Cerebellar nuclear complex (tissue), 1 donor: ENCODE measurements at regions not wholly inside any gene's neighbourhood (a gene's known extent, or its start where the extent isn't known, plus 50 kb on each side); places are given as distances from the start of the nearest gene placed in this dataset.

Experiments used
- DNase-seq, 2 experiments: peaks; one replicate each; lab custom pipeline; 2025; lab: John Stamatoyannopoulos, UW

DNA sequence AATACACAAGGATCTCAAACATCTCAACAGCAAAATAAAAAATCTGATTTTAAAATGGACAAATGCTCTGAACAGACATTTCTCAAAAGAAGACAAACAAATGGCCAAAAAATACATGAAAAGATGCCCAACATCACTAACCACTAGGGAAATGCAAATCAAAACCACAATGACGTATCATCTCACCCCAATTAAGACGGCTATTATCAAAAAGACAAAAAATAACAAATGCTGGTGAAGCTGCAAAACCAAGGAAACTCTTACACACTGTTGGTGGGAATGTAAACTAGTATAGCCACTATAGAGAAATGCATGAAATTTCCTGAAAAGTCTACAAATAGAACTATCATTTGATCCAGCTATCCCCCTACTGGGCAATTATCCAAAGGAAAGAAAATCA, 145.0 kb downstream of the BTG1 start:
- DNase-seq: no peak

GRCh38 chr12:91999823-92000222, 145.8 kb downstream of the BTG1 start:
- DNase-seq: no peak

- no peak for DNase-seq
Measured at GRCh38 chr12:91998316-91998715, 147.3 kb downstream of the BTG1 start.

DNA sequence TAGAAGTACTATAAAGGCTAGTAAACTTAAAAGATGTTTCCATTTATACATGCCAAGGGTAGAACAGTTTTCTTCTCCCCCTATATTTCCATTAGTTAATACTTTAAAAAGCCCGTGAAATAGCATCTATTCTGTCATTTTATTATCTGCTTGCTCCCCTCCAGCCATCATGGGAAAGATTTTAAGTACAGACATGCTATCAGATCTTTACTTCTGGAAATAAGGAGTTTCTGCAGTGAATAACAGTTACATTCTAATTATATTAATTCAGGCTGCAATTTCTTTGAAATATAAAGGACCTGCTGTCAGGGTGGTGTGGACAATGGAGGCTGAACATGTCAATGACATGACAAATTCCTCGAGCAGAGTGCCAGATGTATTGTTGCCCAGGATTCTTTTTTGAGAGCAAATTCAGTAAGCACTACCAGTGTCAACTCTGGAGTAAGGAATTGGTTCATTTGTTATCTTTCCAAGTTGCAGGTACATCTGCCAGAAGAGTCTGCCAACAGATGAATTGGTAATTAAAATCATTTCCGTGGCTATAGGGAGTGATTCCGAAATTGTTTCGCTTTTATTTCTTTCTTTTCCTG, 151.3 kb downstream of the BTG1 start:
- DNase-seq: peak in 1 of 2 experiments; percentile 30

GRCh38 chr12:91993287-91994017, 152.2 kb downstream of the BTG1 start:
- no peak for DNase-seq

GRCh38 chr12:91991399-91992187, 154.1 kb downstream of the BTG1 start:
- no peak for DNase-seq

DNA sequence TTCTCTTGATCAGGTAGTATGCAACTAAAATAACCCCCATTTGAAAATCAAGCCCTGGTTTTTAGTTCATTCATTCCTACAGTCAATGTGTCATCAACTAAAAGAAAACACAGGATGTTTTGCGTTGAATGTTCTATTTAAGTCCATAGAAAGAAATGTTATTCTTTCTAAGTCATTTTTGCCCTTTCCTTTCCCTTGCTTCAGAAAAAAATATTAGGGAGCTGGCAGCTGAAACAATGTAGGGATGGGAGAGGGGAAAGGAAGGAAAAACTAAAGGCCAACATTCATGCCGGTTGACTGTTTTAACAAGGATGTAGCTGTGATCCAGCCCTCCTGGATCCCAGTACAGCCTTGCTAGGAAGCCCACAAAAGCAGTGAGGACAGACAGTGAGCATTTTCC, 155.1 kb downstream of the BTG1 start:
- DNase-seq: no peak

- no peak for DNase-seq
Measured at GRCh38 chr12:91989143-91989542, 156.5 kb downstream of the BTG1 start.

GRCh38 chr12:91988086-91988923, 157.3 kb downstream of the BTG1 start:
- DNase-seq: no peak

- DNase-seq: peak in 1 of 2 experiments; percentile 83
Measured at GRCh38 chr12:91986084-91986483, 159.6 kb downstream of the BTG1 start.

DNA sequence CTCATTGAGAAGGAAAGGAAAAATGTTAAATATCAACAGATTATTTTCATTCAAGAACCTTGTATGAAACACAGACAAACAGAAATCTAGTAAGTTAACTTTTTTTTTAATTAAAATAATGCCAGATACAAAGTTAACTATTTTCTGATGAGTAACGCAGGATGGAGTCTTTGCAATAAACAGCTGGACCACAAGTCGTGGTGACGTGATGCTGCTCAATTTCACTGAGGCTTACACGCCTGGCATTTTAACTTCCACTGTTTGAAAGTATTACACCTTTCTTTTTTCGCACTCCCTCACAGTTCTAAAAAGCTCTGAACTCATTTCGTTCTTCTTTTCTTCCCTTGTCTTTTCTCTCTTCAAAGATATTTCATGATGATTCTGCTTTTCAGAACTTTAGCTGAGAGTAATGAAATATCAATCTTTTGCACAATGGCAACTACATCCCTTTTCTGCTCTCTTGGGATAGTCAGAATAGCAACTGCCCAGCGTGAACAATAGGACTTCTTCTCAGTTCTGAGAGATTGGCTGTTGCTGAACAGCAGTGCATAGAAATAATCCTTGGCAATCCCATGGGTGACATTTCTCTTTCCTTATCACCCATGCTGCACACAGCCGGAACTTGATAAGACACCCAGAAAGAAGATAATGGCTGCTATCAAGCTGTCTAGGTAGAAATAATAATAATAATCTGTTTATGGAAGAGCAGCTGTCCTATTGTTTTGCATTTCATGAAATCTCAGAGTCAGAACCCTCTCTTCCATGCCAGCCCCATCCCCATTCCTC, 160.5 kb downstream of the BTG1 start:
- DNase-seq: no peak

GRCh38 chr12:91984556-91984955, 161.1 kb downstream of the BTG1 start:
- DNase-seq: no peak

DNA sequence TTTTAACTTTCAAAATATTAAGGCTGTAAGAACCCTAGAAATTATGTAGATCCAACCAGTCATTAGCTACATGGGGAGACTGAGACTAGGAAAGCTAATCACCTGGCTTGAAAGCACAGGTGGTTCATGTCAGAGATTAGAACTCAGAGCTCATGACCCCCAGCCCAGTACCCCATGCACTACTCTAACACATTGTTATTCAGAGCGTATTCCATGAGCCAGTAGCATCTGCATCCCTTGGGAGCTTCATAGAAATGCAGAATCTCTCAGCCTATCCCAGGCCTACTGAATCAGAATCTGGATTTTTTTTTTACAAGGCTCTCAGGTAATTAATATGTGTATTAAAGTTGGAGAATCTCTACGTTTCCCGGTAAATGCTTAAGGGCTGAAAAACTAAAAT, 161.7 kb downstream of the BTG1 start:
- no peak for DNase-seq

GRCh38 chr12:91982946-91983345, 162.7 kb downstream of the BTG1 start:
- no peak for DNase-seq

GRCh38 chr12:91980389-91980821, 165.2 kb downstream of the BTG1 start:
- no peak for DNase-seq

- DNase-seq: no peak
Measured at GRCh38 chr12:91978143-91978542, 167.5 kb downstream of the BTG1 start.

- no peak for DNase-seq
Measured at GRCh38 chr12:91975891-91976290, 169.8 kb downstream of the BTG1 start.

DNA sequence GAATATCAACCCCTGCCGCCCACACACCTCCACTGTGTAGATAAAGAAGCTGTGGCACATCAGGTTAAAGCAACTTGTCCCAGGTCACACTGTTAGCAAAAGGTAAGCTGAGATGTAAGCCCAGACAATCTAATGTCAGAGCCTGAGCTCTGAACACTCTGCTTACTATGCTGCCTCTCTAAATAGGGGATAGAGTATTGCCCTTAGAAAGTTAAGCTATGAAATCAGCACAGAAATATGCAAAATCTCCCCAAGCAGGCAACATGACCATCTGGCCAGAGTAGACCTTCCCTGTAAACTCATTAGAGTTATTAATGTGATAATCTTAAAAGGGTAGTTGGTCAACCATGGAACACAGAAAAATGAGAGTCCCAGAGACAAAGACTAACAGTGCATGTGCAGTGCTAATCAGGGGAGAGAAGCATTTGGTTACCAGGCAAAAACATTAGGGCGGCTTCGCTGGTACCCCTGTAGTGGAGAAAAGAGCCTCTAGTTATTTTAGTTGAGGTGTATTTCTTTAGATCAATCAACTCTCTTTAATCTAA, 171.0 kb downstream of the BTG1 start:
- no peak for DNase-seq

- no peak for DNase-seq
Measured at GRCh38 chr12:91973813-91974212, 171.8 kb downstream of the BTG1 start.

DNA sequence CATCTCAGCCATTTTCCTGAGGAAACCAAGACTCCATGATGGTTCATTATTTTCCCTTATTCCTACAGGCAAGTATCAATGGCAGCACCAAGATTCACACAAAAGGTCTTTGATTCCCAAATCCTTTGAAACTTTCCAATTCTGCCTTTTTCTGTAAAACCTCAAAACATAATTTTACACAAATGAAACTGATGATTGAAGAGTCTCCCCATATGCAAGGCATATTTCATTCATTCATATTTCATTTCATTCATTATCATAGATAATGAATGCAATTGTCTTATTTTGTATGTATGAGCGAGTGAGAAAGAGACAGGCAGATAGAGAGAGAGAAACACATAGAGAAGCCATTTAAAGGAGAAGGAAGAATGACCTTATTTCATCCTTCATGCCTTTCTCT, 172.8 kb downstream of the BTG1 start:
- no peak for DNase-seq

- DNase-seq: no peak
Measured at GRCh38 chr12:91968777-91969171, 176.9 kb downstream of the BTG1 start.
